Mononuclear cell (primary cell): ENCODE measurements at regions not wholly inside any gene's neighbourhood (a gene's known extent, or its start where the extent isn't known, plus 50 kb on each side); places are given as distances from the start of the nearest gene placed in this dataset.
"Not testable (repeated sequence)": the region's sequence is repeated elsewhere in the genome, so short reads cannot be mapped to it uniquely, and the experiment has no call there.

Source experiments
- H3K27me3 ChIP-seq: 2 replicates; pipeline ENCODE4 v1.6.0; 2011; ENCODE audit warnings: low read length, control low read depth; ENCODE audit not compliant: insufficient read depth
- H3K4me1 ChIP-seq: 2 replicates; pipeline ENCODE4 v1.5.1; 2011; ENCODE audit warnings: mild to moderate bottlenecking, low read length, control low read depth; ENCODE audit not compliant: insufficient read depth
- H3K4me3 ChIP-seq: 2 replicates; pipeline ENCODE4 v1.5.1; 2011; ENCODE audit warnings: mild to moderate bottlenecking, low read length, moderate library complexity
- H3K9me3 ChIP-seq: 2 replicates; pipeline ENCODE4 v1.5.1; 2011; ENCODE audit warnings: low read depth, mild to moderate bottlenecking, control low read depth, low read length

- not testable (repeated sequence) for H3K9me3 ChIP-seq, H3K27me3 ChIP-seq, H3K4me1 ChIP-seq, H3K4me3 ChIP-seq
Measured at GRCh38 chr1:120357046-120357445, 57.8 kb upstream of the NBPF8 start.

- not testable (repeated sequence) for H3K4me1 ChIP-seq, H3K9me3 ChIP-seq, H3K4me3 ChIP-seq, H3K27me3 ChIP-seq
Measured at GRCh38 chr1:120356170-120356569, 58.7 kb upstream of the NBPF8 start.

- not testable (repeated sequence) for H3K9me3 ChIP-seq, H3K27me3 ChIP-seq, H3K4me3 ChIP-seq, H3K4me1 ChIP-seq
Measured at GRCh38 chr1:120354618-120355184, 60.1 kb upstream of the NBPF8 start.

GRCh38 chr1:120342231-120343073 lies 72.4 kb upstream of the NBPF8 start:
- not testable (repeated sequence) for H3K9me3 ChIP-seq, H3K4me1 ChIP-seq, H3K27me3 ChIP-seq
- H3K4me3 ChIP-seq: peak overlapping the region; percentile 51

GRCh38 chr1:120341756-120342155 lies 73.1 kb upstream of the NBPF8 start:
- peak overlapping the region; percentile 51 for H3K4me3 ChIP-seq
- H3K4me1 ChIP-seq, H3K9me3 ChIP-seq, H3K27me3 ChIP-seq: not testable (repeated sequence)

GRCh38 chr1:120340838-120341751 lies 73.7 kb upstream of the NBPF8 start:
- not testable (repeated sequence) for H3K9me3 ChIP-seq, H3K4me1 ChIP-seq, H3K27me3 ChIP-seq
- H3K4me3 ChIP-seq: peak overlapping the region; percentile 51

GRCh38 chr1:120315738-120316137 lies 99.1 kb upstream of the NBPF8 start:
- H3K4me3 ChIP-seq, H3K9me3 ChIP-seq, H3K4me1 ChIP-seq, H3K27me3 ChIP-seq: not testable (repeated sequence)

- H3K27me3 ChIP-seq, H3K4me1 ChIP-seq, H3K9me3 ChIP-seq, H3K4me3 ChIP-seq: not testable (repeated sequence)
Measured at GRCh38 chr1:120311930-120312329, 102.9 kb upstream of the NBPF8 start.

GRCh38 chr1:120308940-120309578 lies 105.8 kb upstream of the NBPF8 start:
- H3K4me1 ChIP-seq, H3K27me3 ChIP-seq, H3K9me3 ChIP-seq, H3K4me3 ChIP-seq: not testable (repeated sequence)

GRCh38 chr1:120305046-120305445 lies 109.8 kb upstream of the NBPF8 start:
- not testable (repeated sequence) for H3K27me3 ChIP-seq, H3K4me3 ChIP-seq, H3K9me3 ChIP-seq, H3K4me1 ChIP-seq

- H3K9me3 ChIP-seq: not testable (repeated sequence)
Measured at GRCh38 chr1:120304341-120304740, 110.5 kb upstream of the NBPF8 start.

GRCh38 chr1:120299433-120300057 lies 115.3 kb upstream of the NBPF8 start:
- H3K9me3 ChIP-seq, H3K4me1 ChIP-seq, H3K27me3 ChIP-seq, H3K4me3 ChIP-seq: not testable (repeated sequence)

More at GRCh38 chr1:120304341-120304740, 110.5 kb upstream of the NBPF8 start:
- H3K4me3 ChIP-seq, H3K27me3 ChIP-seq, H3K4me1 ChIP-seq: not testable (repeated sequence)

- not testable (repeated sequence) for H3K27me3 ChIP-seq, H3K4me1 ChIP-seq, H3K4me3 ChIP-seq, H3K9me3 ChIP-seq
Measured at GRCh38 chr1:120298487-120298886, 116.3 kb upstream of the NBPF8 start.

- not testable (repeated sequence) for H3K4me1 ChIP-seq, H3K27me3 ChIP-seq, H3K4me3 ChIP-seq, H3K9me3 ChIP-seq
Measured at GRCh38 chr1:120297345-120297953, 117.4 kb upstream of the NBPF8 start.
